Kidney epithelial cell (primary cell): ENCODE measurements at regions not wholly inside any gene's neighbourhood (a gene's known extent, or its start where the extent isn't known, plus 50 kb on each side); places are given as distances from the start of the nearest gene placed in this dataset.

Experiments used
- DNase-seq: peaks from one replicate; pipeline ENCODE4 v3.0.0-alpha.2; 2010; ENCODE audit warnings: low read depth
- H3K27me3 ChIP-seq: 2 replicates; pipeline ENCODE4 v1.6.0; 2011; ENCODE audit warnings: low read length; ENCODE audit not compliant: control insufficient read depth, insufficient read depth
- H3K36me3 ChIP-seq: 2 replicates; pipeline ENCODE4 v1.5.1; 2011; ENCODE audit warnings: low read length; ENCODE audit not compliant: control insufficient read depth, insufficient read depth
- H3K4me3 ChIP-seq: 2 replicates; pipeline ENCODE4 v1.5.1; 2011; ENCODE audit warnings: low read depth, mild to moderate bottlenecking, control low read depth, low read length
- TF ChIP-seq, protein P1 (sequence below): IDR thresholded peaks from 2 replicates; pipeline ENCODE4 v1.5.1; 2011; ENCODE audit warnings: mild to moderate bottlenecking, moderate library complexity, low read length, control low read depth, inconsistent platforms; ENCODE audit not compliant: insufficient read depth, poor library complexity, severe bottlenecking

DNA sequence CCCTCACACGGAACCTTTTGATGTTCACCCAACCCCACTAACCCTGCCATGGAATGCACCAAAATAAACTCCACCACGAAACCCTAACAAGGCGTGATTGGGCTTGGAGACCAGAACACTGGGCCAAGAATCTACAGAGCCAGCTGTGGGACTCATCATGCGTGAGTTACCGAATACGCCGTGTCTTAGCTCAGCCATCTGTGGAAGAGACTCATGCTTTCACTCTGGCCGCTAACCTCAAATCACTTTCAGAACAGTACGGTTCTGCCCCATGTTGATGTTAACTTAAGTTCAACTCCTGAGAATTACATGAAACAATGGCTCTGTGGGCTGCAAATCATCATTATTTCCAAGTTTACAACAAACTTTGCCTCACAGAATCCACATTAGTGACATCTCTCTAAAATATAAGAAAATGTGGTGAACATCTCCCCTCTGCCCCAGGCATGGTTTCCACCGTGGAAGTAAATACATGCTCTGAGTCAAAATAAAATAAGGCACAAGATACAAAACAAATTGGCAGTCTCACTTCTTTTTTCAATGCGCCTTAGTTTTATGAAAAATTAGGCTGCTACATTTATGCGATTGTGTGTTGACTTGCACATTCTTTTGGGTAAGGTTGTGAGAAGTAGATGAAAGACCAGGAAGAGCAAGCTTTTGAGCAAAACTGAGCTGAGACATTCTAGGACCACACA lies 308.9 kb upstream of the EXOC2 start:
- no peak for DNase-seq
- H3K4me3 ChIP-seq, result no peak overlapping the region
- H3K27me3 ChIP-seq, result peaks cover 5% of the 10 kb centered on the region
- no peaks in the 10 kb centered on the region for H3K36me3 ChIP-seq
- TF ChIP-seq, protein P1, sequence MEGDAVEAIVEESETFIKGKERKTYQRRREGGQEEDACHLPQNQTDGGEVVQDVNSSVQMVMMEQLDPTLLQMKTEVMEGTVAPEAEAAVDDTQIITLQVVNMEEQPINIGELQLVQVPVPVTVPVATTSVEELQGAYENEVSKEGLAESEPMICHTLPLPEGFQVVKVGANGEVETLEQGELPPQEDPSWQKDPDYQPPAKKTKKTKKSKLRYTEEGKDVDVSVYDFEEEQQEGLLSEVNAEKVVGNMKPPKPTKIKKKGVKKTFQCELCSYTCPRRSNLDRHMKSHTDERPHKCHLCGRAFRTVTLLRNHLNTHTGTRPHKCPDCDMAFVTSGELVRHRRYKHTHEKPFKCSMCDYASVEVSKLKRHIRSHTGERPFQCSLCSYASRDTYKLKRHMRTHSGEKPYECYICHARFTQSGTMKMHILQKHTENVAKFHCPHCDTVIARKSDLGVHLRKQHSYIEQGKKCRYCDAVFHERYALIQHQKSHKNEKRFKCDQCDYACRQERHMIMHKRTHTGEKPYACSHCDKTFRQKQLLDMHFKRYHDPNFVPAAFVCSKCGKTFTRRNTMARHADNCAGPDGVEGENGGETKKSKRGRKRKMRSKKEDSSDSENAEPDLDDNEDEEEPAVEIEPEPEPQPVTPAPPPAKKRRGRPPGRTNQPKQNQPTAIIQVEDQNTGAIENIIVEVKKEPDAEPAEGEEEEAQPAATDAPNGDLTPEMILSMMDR, result no peak

DNA sequence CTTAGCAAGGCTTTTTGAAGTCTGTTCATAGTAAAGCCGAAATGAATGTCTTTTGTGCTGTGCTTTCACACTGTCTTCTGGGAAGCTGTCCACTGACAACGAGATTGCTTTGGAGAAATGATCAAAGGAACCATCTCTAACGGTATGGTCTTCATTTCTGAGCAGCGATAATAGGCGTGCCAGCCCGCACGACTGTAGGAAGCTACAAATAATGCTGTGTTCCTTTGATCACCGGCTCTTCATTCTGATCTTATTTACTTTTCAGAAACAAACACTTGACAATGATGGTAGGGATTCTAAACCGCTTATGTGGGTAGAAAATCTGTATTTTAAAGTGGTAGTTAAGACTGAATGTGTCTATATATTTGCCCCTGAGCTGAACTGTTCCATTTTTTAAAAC lies 306.6 kb upstream of the EXOC2 start:
- no peaks in the 10 kb centered on the region for H3K36me3 ChIP-seq
- TF ChIP-seq, protein P1, result no peak
- H3K4me3 ChIP-seq, result no peak overlapping the region
- H3K27me3 ChIP-seq, result peaks cover 9% of the 10 kb centered on the region
- DNase-seq, result no peak

GRCh38 chr6:998551-998950 lies 305.6 kb upstream of the EXOC2 start:
- no peak for DNase-seq
- peaks cover 9% of the 10 kb centered on the region for H3K27me3 ChIP-seq
- TF ChIP-seq, protein P1, result no peak
- no peaks in the 10 kb centered on the region for H3K36me3 ChIP-seq
- H3K4me3 ChIP-seq, result no peak overlapping the region

GRCh38 chr6:996271-996852 lies 303.4 kb upstream of the EXOC2 start:
- H3K27me3 ChIP-seq, result peaks cover 11% of the 10 kb centered on the region
- no peaks in the 10 kb centered on the region for H3K36me3 ChIP-seq
- H3K4me3 ChIP-seq, result no peak overlapping the region
- TF ChIP-seq, protein P1, result no peak
- DNase-seq, result no peak

GRCh38 chr6:991192-991591 lies 298.3 kb upstream of the EXOC2 start:
- H3K36me3 ChIP-seq, result no peaks in the 10 kb centered on the region
- H3K27me3 ChIP-seq, result peaks cover 6% of the 10 kb centered on the region
- no peak for DNase-seq
- no peak overlapping the region for H3K4me3 ChIP-seq
- TF ChIP-seq, protein P1, result no peak

DNA sequence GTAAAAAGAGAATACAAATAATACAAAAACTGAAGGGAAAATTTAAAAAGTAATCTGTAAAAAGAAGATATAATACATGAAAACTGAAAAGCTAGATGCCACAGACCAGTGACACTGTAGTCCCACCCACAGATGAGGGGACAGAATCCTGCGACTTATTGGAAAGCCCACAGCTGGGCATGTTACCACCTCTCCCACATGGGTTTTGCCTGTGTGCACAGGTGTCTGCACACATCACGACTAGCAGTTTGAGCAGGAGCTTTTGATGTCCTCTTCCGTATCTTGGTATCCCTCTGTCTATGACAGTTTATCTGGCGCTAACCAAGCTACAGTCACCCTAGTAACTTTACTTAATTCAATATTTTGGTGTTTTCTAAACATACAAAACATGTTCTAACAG lies 291.1 kb upstream of the EXOC2 start:
- TF ChIP-seq, protein P1, result no peak
- no peaks in the 10 kb centered on the region for H3K27me3 ChIP-seq
- H3K36me3 ChIP-seq, result no peaks in the 10 kb centered on the region
- no peak for DNase-seq
- no peak overlapping the region for H3K4me3 ChIP-seq
